GM18870 (cell line): ENCODE measurements at regions not wholly inside any gene's neighbourhood (a gene's known extent, or its start where the extent isn't known, plus 50 kb on each side); places are given as distances from the start of the nearest gene placed in this dataset.
"Not testable (repeated sequence)": the region's sequence is repeated elsewhere in the genome, so short reads cannot be mapped to it uniquely, and the experiment has no call there.

Source experiments
- ATAC-seq: cut with Tn5 transposase; IDR thresholded peaks from one replicate; pipeline ENCODE4 v1.9.1; 2021; ENCODE audit warnings: moderate library complexity; ENCODE audit not compliant: unreplicated experiment

DNA sequence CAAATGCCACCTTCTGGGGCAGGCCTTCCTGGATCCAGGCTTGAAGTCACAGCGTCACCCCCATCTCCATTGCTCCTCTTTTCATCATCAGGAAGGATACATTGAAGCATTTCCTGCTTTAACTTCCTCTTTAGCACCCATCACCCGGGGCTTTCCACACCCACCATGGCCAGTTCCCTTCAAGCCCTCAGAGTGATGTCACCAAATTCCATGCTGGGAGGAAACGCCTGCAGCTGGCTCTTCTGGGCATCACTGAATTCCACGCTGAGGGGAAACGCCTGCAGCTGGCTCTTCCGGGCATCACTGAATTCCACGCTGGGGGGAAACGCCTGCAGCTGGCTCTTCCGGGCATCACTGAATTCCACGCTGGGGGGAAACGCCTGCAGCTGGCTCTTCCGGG lies 354.6 kb downstream of the SMOC2 start:
- not testable (repeated sequence) for ATAC-seq

DNA sequence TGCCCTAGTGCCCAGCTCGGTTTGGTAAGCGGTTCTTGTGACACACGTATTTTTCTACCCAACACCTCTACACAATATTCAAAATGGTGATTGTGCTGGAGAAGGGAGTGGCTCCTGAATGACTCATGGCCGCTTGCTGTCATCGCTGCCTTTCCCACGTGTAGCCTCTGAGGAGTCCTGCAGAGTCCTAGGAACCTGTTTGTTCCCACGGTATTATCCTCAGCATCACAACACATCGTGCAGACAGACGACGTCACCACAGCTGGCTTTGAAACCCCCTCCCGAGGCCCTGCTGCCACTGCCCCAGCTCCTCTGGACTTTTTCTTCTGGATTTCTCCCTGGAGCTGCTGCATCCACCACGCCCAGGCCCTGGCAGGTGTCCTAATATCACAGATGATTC lies 353.5 kb downstream of the SMOC2 start:
- ATAC-seq: no peak

DNA sequence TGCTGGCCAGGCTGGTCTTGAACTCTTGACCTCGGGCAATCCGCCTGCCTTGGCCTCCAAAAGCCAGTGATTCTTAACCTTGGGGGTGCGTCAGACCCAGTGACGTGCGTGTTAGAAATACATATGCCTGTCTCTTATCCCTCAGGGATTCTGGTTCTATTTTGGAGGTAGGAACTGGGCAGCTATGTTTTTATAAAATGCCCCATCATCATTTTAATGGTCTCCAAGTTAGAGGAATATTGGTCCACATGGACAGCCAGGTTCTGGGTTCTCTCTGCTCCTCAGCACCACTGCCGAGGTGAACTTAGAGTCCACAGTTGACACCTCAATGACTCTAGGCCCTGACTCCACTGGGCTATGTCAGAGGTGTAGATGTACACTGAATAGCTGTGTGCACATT lies 352.7 kb downstream of the SMOC2 start:
- ATAC-seq: no peak

DNA sequence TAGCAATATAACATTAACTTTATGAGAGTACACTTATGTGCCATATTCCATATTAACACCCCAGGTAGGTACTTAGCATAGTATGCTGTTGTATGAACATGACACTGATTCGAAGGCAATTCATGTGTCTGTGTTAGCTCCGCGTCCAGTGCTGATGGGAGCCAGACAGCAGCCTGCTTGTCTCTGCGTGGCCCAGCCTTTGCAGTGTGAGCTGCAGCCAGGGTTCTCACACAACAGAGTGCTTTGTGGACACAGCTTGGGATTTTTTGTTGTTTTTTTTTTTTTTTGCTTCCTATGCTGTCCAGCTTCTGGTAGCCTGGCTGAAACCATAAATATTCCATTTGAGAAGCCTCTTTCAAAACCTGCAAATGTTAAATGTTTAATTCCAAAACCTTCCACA lies 350.9 kb downstream of the SMOC2 start:
- ATAC-seq: no peak

DNA sequence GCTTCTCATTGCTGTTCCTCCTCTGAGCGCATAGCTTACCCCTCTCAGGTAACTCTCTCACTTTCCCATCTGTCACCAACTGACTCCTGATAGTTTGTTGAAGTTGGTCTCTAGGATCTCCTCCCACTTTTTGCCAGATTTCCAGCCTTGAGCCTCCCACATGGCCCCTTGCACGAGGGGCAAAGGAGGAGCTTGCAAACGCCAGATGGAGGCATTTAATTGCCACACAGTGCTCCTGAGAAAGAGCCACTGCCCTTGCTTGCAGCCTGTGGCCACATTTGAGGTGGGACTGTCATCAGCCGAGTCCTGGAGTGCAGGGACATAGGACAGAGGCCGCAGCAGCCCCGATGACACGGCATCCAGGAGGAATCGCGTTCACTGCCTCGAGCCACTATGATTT lies 348.7 kb downstream of the SMOC2 start:
- ATAC-seq: no peak

DNA sequence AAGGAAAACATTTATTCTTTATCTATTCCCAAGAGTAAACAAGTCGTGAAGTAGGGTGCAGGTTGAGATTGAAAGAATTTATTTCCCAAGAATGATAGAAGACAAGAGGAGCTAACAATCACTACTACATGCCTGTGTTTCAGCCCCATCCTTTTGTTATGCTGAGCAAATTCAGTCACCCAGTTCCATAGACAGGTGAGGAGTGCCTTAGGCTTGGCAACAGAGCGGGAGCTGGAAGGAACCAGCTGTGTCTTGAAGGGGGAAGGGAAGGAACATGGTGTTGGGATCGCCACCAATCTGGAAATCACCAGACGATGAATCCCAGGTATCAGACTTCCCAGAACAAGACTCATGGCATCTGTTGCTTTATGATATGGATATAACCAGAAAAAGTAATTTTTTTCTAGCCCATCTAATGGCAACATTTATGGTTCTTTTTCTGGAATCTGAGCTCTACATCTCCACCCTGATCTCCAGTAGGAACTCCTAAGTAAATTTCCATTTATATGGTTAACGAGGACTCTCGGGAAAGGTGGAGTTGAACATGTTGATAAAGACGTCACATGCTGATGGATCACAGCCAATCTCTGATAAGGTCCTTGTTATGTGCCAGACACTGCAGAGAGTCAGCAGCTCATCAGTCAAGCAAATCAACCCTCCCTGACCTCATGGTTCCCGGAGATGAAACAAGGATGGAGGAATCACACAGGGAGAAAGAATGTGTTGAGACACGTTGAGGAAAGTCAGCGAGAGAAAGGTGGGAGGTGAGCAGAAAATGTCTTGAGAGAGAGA lies 344.9 kb downstream of the SMOC2 start:
- no peak for ATAC-seq

DNA sequence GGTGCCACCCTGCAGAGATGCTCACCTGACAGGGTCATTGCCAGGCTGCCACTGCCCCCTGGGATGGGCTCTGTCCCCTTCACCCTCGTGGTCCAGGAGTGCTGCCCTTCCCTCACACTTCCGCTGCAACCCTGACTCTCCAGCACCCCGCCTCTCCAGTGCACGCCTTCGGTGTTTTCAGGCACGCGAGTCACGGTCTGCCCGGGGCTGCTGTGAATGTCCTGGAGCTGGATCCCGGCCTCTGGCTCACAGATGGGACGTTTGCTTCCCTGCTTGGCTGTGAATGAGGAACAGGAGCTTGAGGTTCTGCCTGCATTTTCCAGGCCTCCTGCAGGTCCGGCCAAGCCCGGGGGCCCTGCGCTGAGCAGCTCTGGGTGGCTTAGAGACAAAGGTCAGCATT lies 343.4 kb downstream of the SMOC2 start:
- ATAC-seq: no peak

DNA sequence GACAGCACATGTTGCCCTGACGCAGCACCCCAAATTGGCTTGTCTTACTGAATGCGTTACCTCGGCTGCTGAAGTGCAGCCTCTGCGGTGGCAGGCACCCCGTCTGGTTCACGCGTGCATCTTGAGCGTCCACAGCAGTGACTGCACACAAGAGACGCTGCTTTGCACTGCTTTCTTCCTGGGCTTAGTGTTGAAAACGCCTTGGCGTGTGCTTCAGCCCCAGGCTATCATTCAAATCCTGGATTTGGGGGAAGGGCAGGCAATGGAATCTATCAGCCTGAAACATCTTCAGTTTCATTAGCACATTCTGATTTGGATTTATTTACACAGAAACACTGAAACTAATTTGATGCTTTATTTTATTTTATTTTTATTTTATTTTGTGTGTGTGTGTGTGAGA lies 342.7 kb downstream of the SMOC2 start:
- ATAC-seq: no peak

DNA sequence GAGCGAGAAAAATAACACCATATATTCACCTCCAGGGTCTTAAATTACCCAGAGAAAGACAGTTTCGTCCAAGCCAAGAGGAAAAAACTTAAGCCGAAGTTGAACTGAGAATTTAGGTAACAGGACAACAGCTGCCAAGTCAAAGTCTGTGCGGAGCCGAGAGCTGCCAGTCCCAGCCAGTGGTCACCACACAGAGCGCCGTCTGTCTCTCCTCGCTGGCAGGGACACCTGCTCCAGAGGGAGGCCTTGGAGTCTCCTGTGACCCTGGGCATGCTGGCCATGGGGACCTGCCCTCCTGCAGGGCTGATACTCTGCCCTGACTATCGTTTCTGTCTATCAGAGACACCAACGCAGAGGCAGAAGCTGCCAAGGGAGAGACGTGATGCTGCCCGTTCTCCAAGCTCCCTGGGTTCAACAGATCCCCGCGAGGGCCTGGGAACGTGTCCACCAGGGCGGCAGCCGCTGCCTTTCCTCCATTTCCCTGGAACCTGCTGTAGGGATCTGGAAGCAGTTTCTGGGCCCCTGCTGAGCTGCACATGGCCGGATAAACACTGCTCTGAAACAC lies 341.3 kb downstream of the SMOC2 start:
- ATAC-seq: no peak

DNA sequence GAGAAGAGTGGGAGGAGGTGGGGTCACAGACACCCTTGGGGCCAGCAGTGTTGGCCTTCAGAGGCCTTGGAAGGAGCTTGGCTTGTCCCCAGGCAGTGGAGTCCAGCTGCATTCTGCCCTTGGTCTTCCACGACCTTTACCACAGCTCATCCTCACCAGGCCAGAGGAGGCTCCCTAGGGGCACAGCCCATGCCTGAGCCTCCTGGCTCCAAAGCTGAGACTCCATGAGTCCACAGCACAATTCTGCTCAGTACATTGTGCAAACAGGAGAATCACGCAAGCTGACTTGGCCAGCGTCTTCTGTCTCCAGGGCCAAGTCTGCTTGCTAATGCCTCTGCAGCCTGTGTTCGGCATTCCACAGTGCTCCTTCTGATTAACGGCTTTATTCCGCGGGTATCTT lies 337.2 kb downstream of the SMOC2 start:
- no peak for ATAC-seq

DNA sequence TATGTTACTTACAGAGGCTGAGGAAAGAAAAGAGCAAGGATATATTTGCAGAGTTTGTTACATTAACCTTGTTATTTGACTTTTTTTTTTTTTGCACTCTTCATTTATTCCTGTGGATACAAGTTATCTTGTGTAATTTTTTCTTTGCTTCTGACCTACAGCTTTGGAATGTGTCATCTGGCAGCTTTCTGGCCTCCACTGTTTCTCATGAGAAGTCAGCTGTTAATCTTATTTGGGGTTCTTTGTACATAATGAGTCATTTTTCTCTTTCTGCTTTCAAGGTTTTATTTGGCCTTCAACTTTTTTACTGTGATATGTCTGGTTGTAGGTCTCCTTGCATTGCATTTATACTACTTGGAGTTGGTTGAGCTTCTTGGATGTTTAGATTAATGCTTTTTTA lies 333.4 kb downstream of the SMOC2 start:
- no peak for ATAC-seq

DNA sequence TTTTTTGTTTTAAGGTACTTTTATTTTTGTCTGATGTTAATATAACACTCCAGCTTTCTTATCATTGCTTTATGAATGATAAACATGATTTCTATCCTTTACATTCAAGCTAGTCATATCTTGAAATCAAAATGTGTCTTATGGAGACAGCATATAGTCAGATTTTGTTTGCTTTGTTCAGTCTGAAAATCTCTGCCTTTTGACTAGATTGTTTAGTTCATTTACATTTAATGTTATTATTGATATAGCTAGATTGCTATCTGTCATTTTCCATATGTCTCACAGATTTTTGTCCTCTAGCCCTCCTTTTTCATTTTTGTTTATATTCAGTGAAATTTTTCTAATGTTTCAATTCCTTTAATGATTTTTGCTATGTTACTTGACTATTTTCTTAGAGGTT lies 332.8 kb downstream of the SMOC2 start:
- no peak for ATAC-seq

DNA sequence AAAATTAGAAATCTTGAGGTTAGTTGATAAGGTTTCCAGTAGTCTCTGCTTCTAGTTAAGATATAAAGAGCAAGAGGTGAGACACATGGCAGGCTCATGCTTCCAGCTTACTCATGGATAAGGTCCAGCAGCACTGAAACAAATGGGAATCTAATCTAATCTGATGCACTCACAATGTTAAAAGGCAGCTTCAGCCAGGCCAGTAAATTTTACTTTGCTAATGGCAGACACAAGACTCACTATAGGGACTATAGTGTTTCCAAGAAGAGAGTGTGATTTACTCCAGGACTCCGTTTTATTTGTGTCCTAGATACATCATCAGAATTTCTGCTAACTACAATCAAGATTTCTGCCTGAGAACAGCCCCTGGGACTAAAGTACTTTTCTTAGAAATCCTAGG lies 324.8 kb downstream of the SMOC2 start:
- no peak for ATAC-seq

DNA sequence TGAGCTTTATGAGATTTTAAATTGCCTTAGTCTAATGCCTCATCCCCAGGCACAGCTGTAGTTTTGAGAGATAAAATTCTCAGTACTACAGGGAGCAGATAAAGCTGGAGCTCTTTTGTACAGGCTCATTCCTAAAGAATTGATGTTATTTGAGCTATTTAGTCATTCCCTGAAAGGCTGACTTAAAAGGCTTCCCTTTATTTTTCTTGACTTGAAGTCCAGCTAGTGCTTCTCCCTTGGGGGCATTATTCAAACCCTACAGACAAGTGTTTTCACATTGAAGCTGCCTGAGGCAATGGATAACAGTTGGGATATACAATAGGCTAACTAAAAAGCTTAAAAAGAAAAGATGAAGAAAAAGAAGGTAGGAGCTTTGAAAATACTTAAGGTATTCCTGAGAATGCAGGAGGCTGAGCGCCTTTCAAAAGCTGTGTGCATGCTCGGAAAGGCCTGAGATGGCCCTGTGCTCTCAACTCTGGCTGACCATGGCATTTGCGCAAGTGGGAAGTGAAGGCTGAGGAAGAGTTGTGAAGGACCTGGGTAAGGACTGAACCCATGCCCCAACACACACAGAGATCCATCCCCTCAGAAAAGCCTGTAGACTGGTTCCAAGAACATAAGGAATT lies 315.1 kb downstream of the SMOC2 start:
- ATAC-seq: no peak

DNA sequence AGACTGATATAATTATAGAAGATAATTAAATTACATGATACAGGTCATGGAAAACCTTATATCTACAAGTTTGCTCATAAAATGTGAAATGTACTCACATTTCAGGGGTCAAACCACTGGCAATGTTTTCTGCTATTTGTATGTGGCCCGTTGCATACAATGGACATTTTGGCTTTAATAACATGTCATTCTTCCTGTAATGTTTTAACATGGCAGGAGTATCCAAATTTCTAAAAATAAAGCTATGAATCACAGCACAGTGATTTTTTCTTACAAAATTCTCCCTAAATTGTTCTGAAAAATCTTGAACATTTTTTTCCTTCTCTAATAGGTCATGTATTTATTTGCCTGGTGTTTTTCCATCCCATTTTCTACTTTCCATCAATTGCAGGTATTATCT lies 305.7 kb downstream of the SMOC2 start:
- ATAC-seq: no peak

DNA sequence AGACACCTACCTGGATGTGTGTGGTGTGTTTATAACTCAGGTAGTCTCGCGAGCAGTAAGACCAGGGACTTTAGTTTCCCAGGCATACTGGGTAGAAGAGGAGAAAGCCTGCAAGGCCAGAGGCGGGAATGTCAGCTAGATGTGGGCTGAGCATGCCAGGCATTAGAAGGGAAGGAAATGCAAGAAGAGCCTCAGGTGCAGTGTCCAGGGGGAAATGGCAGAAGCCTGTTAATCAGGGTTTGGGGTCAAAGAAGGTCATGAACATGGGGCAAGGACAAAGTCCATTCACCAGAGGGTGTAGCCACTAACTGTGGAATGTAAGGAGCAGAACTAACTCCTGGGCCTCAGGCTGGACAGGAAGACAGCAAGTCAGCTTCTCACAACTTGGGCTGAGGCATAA lies 305.0 kb downstream of the SMOC2 start:
- no peak for ATAC-seq

DNA sequence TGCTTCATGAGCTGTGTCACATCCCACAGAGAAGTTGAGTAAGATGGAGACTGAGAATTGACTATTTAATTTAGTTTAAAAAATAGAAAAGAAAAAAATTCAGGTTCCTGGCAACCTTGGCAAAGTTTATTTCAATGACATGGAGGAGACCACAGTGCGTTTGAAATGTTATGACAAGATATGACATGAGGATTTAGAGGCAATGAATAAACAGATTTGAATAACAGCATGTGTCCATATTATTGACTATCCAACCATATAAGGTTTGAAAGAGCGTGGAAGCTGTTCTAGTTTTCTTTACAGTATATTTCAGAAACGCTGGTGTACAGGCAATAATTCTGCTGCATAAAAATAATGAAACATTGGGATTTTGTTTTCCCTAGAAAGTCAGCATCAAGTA lies 303.9 kb downstream of the SMOC2 start:
- ATAC-seq: no peak

DNA sequence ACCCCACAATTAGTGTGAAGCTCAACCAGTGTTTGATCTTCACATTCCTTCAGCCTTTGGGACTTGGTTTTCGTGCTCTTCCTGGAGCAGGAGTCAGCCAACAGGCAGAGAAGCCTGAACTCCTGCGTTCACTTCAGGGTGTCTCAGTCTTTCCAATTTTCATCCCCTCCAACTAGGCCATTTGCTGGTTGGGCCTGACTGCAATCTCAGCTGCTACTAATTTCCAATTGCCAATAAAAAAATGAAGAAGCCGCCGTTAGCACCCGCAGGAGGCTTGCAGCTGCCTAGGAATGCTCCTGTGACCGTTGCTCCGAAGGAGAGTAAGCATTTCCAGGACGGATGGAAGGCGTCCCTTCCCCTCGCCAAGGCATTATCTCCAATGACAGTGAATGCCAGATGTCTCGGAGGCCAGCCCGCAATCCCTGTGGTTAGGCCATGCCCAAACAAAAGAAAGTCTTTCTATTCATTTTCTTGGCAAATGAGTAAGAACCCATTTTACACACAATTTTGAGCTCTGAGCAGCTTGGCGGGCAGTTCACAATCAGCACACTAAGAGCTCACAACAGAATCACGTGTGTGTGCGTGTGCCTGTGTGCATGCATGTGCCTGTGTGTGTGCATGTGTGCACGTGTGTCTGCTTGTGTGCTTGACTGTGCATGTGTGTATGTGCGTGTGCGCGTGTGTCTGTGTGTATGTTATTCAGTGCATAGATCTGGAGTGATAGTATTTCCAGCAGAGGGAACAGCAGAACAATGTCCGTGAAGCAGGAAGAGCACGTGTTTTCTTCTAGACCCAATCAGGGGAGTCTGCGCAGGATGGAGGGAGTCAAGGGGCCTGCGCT lies 301.2 kb downstream of the SMOC2 start:
- ATAC-seq: no peak

DNA sequence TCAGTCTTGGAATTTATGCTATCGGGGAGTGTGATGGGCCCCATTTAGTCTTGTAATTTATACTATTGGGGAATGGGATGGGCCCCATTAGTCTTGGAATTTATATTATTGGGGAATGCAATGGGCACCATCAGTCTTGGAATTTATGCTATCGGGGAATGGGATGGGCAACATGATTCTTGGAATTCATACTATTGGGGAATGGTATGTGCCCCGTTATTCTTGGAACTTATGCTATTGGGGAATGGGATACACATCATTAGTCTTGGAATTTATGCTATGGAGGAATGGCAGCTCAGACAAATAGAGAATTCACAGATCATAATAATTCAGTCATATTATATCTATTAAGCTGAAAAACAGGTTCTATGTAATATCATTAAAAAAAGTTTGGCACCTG lies 300.3 kb downstream of the SMOC2 start:
- no peak for ATAC-seq

DNA sequence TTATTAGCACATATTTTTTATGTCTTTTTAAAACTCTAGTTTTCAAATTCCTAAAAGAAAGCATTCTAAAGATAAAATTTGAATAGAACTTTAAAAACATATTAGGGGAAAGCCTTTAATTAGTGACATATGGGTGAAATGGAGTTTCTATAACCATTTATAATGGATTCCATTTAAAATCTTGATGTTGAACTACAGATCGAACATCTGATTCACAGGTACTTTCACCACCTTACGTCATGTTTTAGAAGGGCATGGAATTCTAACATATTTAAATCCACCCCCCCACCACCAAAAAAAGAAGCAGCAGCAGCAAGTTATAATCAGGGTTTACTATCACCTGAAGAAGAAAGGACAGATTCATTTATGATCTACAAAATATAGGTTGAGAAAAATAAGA lies 298.4 kb downstream of the SMOC2 start:
- no peak for ATAC-seq

DNA sequence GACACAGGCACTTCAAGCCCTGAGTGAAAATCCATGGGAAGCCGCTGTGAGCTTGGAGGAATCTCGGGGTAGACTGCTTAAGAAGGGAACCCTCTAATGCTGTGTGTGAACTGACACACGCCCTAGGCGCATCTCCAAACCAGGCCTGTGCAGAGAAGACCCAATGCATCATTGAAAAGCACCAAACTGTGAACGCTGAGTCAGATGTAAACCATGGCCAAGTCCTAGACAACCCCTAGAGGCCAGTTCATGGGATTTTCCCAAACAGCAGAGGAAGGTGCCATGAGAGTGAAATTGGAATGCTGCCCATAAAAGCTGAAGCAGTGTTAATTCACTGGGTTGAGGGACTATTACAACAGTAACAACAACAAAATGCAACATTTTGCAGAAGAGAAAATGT lies 296.5 kb downstream of the SMOC2 start:
- no peak for ATAC-seq

DNA sequence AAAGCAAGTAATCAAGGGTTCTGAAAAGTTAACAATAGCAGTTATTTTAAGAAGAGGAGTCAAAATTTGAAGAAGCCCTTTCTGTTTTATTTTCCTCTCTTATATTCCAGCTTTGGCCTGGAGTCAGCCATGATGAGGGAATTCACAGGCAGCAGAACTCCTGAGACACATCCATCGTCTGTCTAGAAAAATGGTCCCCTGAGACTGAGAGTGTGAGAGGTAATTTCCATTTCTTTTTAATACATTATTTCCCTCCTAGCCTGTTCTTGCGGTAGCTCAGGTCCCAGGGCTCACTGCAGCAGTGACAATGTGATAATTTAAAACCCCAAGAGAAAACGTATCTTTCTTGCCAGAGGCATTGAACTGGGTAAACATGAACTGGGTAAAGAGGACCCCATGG lies 296.0 kb downstream of the SMOC2 start:
- ATAC-seq: no peak
